Posterior vena cava (tissue), 2 donors: ENCODE measurements at regions not wholly inside any gene's neighbourhood (a gene's known extent, or its start where the extent isn't known, plus 50 kb on each side); places are given as distances from the start of the nearest gene placed in this dataset.
"Not testable (repeated sequence)": the region's sequence is repeated elsewhere in the genome, so short reads cannot be mapped to it uniquely, and the experiment has no call there.

Source experiments
- DNase-seq: peaks from one replicate; pipeline ENCODE4 v3.0.0-alpha.2; 2020; ENCODE audit warnings: low spot score
- intact Hi-C, 2 donors: fragments of 100-400 bp; cut with DNase I; formaldehyde crosslinking; loops; one replicate each; pipeline versions ENCODE4 v1.14.1 to v1.14.2; 2022 to 2023
- donor health status: DM: yes; HTN: yes; CAD: no.
- donor health status: DM: yes; HTN: yes; CAD: no.

DNA sequence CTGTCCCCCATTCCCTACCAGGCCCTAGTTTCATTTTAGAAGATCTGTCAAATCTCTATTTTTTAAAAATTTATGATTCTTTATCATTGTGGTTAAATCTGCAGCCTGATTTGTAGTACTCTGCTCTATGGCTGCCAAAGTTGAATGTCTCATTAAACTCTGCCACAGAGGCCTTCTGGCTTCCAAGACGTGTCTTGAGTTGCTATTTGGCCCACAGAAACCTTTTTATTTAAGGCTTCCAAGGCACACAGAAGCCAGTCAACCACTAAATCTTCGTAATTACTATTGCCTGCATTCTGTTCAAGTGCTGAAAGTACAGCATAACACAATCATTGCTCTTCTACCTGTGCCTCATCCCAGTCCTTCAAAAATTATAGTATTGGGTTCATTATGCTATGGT, 971.0 kb downstream of the NCAM2 start:
- intact Hi-C loops: no loop called here

DNA sequence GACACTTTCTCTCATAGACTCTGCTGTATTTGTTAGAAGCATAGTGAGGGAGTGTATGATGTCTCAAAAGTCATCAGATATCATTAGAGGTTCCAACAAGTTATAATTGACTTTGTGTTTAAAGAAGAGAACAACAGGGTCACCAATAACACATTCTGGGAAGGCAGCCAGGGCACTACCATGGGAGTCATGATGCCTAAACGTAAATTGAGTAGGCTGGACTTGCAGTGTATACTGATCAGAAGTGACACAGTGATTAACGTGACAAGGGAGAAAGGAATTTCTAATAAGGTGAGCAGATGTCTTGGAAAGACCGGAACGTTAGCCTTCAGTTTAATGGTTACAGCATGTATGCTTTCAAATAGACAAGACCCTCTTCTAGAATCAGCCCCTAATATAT, 973.2 kb downstream of the NCAM2 start:
- intact Hi-C loops: no loop called here
- DNase-seq: no peak

More for the DNA sequence above, 971.0 kb downstream of the NCAM2 start:
- no peak for DNase-seq

DNA sequence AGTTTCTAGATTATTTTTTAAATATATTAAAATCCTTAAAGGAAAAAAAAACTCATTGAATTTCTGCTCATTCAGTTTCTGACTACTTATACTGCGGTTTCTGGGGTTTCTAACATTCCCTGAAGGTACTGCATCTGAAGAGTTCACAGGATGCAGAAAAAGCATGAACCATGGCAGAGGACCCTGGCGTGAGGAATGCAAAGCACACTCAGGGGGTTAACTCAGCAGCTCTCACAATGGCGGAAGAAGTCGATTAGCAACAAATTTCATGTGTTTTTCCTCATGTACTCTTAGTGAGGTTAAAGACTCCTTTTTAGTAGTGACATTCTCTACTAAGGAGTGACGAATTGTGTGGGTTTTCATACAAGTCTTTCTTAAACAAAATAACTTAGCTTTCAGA, 975.6 kb downstream of the NCAM2 start:
- no peak for DNase-seq
- intact Hi-C loops: no loop called here

DNA sequence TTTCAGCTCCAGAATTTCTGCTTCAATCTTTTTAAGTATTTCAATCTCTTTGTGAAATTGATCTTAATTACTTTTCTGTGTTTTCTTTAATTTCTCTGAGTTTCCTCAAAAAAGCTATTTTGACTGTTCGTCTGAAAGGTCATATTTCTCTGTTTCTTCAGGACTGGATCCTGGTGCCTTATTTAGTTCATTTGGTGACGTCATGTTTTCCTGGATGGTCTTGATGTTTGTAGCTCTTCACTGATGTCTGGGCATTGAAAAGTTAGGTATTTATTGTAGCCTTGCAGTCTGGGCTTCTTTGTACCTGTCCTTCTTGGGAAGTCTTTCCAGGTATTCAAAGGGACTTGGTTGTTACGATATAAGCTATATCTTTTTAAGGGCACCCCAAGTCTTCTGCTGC, 998.7 kb downstream of the NCAM2 start:
- intact Hi-C loops: no loop called here
- no peak for DNase-seq

DNA sequence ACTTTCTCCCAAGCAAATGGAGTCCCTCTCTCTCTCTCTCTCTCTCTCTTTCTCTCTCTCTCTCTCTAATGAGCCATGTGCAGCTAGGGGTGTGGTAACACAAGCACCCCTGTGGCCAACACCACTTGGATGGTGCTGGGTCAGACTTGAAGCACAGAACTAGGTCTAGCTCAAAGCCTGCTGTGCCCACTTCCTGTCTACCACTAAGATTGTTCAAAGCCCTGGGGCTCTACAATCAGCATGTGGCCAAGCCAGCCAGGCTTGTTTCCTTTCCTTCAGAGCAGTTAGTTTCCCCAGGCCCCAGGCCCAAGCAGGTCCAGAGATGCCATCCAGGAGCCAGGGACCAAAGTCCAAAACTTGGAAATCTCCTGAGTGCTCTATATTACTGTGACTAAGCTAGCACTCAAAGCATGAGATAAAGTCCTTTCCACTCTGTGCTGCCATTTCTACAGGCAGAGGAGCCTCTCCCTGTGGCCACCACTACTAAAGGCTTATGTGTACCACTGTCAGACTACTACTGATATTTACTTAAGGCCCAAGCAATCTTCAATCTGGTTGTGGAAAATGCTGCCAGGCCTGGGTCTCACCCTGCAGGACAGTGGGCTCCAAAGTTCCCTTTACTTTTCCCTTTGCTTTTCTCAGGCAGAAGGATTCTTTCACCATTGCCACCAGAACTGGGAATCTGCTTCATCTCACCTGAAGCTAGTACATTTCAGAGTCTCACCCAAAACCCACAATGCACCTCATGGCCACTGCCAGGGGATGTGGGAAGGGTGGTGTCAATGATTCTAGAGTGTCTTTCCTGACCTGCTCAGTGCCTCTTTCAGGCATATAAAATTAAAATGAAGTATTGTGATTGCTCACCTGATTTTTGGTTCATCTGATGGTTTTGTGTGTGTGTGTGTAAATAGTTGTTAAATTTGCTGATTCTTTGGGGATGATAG, 999.5 kb downstream of the NCAM2 start:
- intact Hi-C loops: no loop called here
- DNase-seq: no peak

DNA sequence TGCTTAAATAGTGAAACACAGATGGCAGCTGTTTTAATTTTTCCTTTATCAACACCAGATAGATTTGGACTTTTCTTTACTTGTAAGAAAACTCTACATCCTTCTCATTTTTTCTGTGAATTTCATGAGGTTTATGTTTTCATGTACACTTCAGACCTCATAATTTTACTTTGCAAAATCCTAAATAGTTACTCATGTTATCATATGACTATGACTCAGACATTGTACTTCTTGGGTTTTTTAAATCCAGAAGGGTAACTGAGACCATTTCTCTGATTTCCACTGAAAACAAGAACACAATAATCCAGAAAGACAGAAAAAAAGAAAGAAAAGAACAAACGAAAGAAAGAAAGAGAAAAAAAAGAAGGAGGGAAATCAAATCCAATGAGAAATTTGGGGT, 1021.6 kb downstream of the NCAM2 start:
- intact Hi-C loops: loop anchor here in 1 of 2 donors (10.0 kb wide), 1 partner anchor 1015 kb away; no protein-coding TSS in a partner anchor
- no peak for DNase-seq

DNA sequence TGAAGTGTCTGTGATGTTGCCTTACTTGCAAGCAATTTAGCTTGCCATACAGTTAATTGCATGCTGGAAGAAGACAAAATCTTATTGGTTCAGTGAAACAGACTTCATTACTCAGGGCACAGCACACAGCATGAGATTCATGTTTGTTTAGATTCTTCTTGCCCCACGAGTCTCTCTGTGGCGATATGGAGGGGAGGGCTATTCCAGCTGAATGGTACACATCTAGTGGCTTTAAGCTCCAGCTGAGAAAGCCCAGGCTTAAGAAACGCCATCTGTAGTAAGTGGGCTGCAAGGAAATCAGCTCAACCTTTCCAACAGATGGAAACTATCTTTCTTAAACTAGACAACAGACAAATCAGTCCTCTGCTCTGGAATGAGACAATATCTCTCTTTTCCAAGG, 1022.0 kb downstream of the NCAM2 start:
- intact Hi-C loops: no loop called here
- DNase-seq: no peak

DNA sequence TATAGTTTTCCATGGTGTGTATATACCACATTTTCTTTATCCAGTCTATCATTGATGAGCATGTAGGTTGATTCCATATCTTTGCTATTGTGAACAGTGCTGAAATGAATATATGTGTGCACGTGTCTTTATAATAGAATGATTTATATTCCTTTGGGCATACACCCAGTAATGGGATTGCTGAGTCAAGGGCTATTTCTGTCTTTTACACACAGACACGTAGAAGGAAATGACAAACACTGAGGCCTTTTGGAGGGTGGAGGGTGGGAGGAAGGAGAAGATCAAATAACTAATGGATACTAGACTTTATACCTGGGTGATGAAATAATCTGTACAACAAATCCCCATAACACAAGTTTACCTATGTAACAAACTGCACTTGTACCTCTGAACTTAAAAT, 1025.7 kb downstream of the NCAM2 start:
- DNase-seq: not testable (repeated sequence)

DNA sequence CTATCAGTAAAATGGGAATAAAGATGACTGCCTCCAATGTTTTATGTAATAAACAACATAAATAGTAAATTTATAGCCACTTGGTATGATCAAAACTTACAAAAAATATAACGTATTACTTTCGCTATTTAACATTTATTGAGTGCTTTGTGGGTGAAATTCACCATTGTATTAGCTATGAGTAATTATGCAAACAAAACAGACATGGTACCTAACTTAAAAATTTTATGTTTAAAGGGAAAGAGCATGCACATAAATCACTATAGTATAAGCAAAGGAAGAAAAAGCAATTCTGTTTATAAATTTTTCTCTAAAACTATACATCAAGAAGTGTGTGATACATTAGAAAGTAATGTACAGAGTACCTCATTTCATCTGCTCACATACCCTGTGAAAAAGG, 1046.2 kb downstream of the NCAM2 start:
- intact Hi-C loops: loop anchor here in 1 of 2 donors (10.0 kb wide), 1 partner anchor 60 kb away; no protein-coding TSS in a partner anchor
- no peak for DNase-seq

More for the DNA sequence above, 1025.7 kb downstream of the NCAM2 start:
- intact Hi-C loops: not testable (repeated sequence)

DNA sequence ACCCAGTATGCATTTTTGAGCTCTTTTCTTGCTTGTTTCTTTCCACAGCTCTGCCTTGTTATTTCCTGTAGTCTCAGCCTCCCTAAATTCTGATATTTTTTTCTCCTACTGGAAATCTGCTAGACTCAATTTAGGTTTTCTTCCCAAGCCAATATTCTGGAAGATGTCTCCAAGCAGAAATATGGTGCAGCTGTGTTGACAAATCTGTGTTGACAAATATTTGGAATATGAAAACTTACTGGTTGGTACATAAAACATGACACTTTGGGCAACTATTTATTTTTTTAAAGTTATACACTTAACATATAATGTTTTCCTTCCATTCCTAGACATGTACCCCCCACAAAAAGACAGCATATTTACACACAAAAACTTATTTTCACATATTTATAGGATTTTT, 1048.4 kb downstream of the NCAM2 start:
- intact Hi-C loops: loop anchor here in 1 of 2 donors (10.0 kb wide), 1 partner anchor 58 kb away; no protein-coding TSS in a partner anchor
- DNase-seq: no peak

DNA sequence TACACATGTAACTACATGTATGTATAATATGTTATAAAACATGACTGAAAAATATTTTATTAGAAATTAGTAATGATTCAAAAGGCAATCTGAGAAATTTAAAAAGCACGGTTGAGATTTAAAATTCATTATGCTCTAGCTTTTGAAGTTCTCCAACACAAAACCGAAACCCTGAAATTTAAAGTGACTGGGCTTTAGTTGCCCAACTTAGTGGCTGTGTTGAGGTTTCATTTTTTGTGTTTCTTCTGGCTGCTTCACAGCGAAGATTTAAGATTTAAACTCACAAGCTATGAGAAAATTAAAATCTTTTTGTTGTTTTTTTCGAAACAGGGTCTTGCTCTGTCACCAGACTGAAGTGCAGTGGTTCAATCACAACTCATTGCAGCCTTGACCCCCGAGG, 1058.7 kb downstream of the NCAM2 start:
- intact Hi-C loops: no loop called here

DNA sequence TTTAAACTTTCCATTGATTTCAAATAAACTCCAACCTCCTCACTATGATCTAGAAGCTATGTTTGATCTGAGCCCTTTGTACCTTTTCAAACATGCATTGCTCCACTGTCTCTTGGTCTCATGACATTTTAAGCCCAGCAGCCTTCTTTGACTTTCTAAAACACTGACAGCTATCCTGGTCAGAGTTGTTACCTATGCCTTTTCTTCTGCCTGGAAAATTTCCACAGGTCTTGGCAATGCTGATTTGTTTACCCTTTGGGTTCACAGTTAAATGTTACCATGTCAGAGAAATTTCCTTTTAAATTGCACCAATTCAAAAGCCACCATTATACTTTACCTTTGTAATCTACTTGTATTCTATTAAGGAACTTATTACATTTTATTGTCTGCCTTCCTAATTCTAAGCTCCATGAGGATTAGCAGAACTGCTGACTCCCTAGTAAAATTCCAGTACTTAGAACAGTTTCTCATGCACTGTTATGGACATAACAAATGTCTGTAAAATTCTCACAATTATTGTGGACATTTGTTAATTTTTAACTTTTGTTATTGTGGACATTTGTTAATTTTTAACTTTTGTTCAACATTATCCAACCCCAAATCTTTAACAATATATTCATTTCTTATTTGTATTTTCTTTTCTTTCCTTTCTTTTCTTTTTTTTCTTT, 1064.4 kb downstream of the NCAM2 start:
- no peak for DNase-seq

More for the DNA sequence above, 1058.7 kb downstream of the NCAM2 start:
- DNase-seq: no peak

DNA sequence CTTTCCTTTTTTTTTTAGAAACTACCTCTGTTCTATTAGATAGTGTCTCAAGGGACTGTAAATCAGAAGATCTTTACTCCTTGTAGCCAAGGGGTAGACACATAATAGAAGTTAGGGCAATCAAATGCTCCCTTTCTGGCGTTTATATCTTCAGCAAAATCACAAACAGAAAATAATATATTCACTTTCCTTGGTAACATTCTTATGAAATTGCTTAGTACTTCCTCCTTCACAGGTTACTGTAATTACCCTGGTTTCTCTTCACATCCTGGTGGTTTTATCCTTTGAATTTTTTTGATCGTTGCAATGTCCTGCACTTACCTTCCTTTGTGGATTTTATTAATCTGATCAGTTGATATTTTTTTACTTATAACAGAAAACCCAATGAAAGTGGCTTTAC, 1064.9 kb downstream of the NCAM2 start:
- intact Hi-C loops: no loop called here

More for the DNA sequence above, 1064.4 kb downstream of the NCAM2 start:
- intact Hi-C loops: no loop called here

DNA sequence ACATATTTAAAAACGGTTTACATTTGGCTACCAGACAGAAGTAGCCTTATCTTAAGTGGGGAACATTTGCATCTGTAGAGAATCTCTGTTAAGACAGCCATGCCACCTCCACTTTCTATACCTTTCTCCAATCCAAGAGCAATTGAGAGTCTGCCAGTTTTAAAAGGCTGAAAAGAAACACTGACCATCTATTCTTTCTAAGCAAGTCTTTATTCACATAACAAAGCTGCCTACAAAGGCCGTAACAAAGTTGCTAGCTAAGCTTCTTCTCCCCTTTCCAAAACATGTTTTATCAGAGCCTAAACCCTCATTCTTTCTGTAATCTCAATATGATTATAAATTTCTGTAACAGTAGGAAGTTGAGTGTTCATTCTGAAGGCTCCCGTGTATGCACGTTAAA, 1078.3 kb downstream of the NCAM2 start:
- intact Hi-C loops: no loop called here

More for the DNA sequence above, 1064.9 kb downstream of the NCAM2 start:
- DNase-seq: no peak

DNA sequence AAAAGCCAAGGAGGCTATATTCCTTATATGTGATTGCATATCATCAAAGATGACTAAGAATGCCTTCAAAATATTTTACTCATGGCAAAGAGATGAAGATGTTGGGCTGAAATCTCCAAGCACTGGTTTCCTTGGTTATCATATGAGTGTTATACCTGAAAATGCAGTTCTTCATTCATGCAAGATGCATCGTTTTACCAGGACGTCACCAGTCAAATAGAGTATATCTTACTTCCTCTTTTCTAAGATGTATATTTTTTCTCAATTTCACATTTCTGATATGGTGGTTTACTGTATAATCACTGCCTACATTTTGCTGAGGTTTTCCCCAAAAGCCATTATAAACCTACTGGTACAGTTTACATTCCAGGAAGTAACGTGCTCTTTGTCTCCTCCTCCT, 1085.7 kb downstream of the NCAM2 start:
- no peak for DNase-seq
- intact Hi-C loops: no loop called here

More for the DNA sequence above, 1078.3 kb downstream of the NCAM2 start:
- DNase-seq: no peak

DNA sequence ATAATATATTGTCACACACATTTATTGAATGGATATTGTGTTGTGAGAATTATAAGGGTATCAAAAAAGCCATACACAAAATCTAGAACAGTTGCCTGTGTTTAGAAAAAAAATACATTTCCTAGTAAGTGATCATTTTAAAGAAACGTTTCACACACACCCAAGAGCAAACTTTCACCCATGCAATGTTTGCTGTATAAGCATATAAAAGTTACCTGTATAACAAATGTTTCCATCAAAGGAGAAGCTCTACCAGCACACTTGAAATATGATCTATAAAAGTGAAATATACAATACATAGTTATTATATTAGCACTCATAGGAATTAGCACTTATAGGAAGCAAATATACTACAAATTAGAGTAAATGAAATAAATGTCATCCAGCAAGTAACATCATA, 1098.1 kb downstream of the NCAM2 start:
- intact Hi-C loops: no loop called here
- DNase-seq: no peak

DNA sequence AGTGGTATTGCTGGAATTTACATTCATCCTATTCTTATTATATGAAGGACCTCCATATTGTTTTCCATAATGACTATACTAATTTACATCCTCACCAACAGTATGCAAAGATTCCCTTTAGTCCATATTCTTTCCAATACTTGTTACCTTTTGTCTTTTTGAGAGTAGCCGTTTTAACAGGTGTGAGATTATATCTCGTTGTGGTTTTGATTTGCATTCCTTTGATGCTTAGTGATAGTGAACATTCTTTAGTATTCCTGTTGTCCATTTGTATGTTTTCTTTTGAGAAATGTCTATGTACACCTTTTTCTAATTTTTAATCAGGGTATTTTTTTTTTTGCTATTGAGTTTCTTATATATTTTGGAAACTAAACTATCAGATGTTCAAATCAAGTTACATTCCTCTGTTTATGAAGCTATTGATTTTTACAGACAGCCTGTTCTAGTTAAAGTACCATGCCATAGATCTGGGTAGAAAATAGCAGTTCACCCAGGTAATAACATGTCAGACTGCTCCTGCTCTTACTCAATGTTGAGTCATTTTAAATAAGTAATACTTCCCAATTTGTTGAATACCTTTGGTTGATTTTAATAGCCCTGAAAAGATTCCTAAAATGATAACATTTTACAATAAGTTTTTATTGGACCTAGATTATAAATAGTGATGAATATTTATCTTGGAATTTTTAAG, 1108.7 kb downstream of the NCAM2 start:
- intact Hi-C loops: loop anchor here in 1 of 2 donors (10.0 kb wide), 1 partner anchor 62 kb away; no protein-coding TSS in a partner anchor
- no peak for DNase-seq

DNA sequence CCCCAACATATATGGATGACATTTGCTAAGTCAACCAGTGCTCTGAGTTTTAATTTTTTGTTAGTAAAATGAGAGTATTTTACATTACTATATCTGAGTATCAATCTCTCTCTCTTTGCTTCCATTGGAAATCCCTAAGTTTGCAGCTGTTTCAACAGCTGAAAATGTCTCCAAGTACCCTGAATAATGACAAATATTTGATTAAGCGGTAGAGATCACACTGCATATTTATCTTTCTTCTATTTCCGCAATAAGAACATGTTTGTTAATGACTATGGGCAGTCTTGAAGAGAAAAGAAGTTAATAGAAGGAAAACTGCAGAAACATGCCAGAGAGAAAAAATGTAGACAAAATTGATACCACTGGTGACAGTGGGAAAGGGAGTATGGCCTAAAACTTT, 1117.5 kb downstream of the NCAM2 start:
- intact Hi-C loops: no loop called here
- no peak for DNase-seq

DNA sequence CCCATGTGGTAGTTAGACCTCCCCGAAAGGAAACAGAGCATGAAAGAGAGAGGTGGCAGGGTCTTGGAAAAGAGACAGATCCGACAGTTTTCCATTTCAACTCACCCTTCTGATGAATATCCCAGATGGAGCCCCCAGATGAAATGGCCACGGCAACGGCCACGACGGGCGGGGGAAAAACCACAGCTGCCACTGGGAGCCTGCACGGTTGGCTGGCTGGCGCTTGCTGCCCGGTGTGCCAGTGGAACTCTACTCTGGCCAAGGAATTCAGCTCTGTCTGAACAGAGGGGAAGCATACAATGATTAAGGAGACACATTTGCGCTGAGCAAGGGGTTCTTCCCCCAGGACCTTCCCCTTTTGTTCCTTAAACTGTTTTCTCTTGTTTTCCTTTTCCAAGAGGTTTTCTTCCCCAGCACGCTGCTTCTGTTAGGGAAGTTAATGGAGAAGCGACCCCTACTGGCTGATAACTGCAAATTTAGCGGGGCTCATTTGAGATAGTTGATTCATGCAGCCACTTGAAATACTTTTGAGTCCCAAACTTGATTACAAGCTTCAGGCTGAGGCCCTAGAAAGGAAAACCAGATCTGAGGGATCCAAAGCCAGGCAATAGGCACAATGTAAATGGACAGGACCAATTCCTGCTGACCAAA, 1122.5 kb downstream of the NCAM2 start:
- intact Hi-C loops: no loop called here
- DNase-seq: no peak
